K562 (cell line): ENCODE measurements at regions not wholly inside any gene's neighbourhood (a gene's known extent, or its start where the extent isn't known, plus 50 kb on each side); places are given as distances from the start of the nearest gene placed in this dataset.

Source experiments
- ATAC-seq: fragments of 200-7000 bp; cut with Tn5 transposase; 3 replicates; pipeline ENCODE4 v1.9.1; 2020; ENCODE audit warnings: moderate library complexity
- BruUV-seq: library from RNA; stranded (reverse); fragments of 400-500 nt; replicated peaks from 2 replicates; lab custom pipeline; 2021; lab: Mats Ljungman, UMichigan
- CTCF ChIA-PET: fragments of 300-600 bp; formaldehyde crosslinking; extraction: SDS; loops from one replicate; lab custom pipeline; 2021; ENCODE audit warnings: low intra/inter-chr PET ratio; lab: Yijun Ruan, JAX
- POLR2A ChIA-PET: fragments of 300-600, 350-650 bp; sonication (Branson Sonifier 250); formaldehyde crosslinking; extraction: SDS; loops from one replicate; lab custom pipeline; 2021; ENCODE audit warnings: antibody characterized with exemption, inconsistent platforms; lab: Yijun Ruan, JAX
- DNase-seq, 4 experiments: peaks; one replicate each; pipeline versions ENCODE4 v3.0.0 to v3.0.0-alpha.2; 2011 to 2018; ENCODE audit warnings: low spot score in 3 of 4, mixed read lengths in 3 of 4; ENCODE audit errors: extremely low read depth in 1 of 4
- FAIRE-seq: peaks from 2 replicates; lab custom pipeline; 2011; peaks lifted over from hg19 to GRCh38; lab: Jason Lieb, UNC
- H2AFZ ChIP-seq: 2 replicates; pipeline ENCODE4 v1.6.0; 2011; ENCODE audit warnings: low read depth, low read length, control low read depth, inconsistent platforms
- H3K27ac ChIP-seq: fragments of 200-600 bp; 3 replicates; pipeline ENCODE4 v1.8.0; 2011; ENCODE audit warnings: low read depth, mild to moderate bottlenecking, control low read depth, inconsistent platforms, low read length, moderate library complexity, mixed read lengths; ENCODE audit errors: extremely low read depth
- H3K27me3 ChIP-seq, 2 experiments: fragments of 300-600 bp in 1 of 2; 2 replicates in 1 of 2; 3 replicates in 1 of 2; pipeline versions ENCODE4 v1.6.0 to v1.8.0; 2011; ENCODE audit warnings: inconsistent platforms in 2 of 2, low read length in 2 of 2, mild to moderate bottlenecking in 1 of 2, mixed read lengths in 1 of 2, moderate library complexity in 1 of 2; ENCODE audit not compliant: control insufficient read depth in 2 of 2, insufficient read depth in 2 of 2
- H3K36me3 ChIP-seq: fragments of 300-600 bp; 3 replicates; pipeline ENCODE4 v1.8.0; 2011; ENCODE audit warnings: mild to moderate bottlenecking, low read length, inconsistent platforms; ENCODE audit not compliant: control insufficient read depth, insufficient read depth
- H3K4me1 ChIP-seq, 2 experiments: fragments of 200-600 bp in 1 of 2; replicated peaks in 1 of 2; 2 replicates in 1 of 2; 3 replicates in 1 of 2; pipeline versions ENCODE4 v1.5.1 to v1.8.0; 2011; ENCODE audit warnings: inconsistent platforms in 2 of 2, low read length in 2 of 2, mild to moderate bottlenecking in 1 of 2, mixed read lengths in 1 of 2, moderate library complexity in 1 of 2; ENCODE audit not compliant: control insufficient read depth in 2 of 2, insufficient read depth in 2 of 2
- H3K4me2 ChIP-seq: 2 replicates; pipeline ENCODE4 v1.6.1; 2011; ENCODE audit warnings: low read length, control low read depth, inconsistent platforms, mixed read lengths; ENCODE audit not compliant: insufficient read depth
- H3K4me3 ChIP-seq: fragments of 200-600 bp; sonication (generic), shearing (Covaris generic); 2 replicates; pipeline ENCODE4 v1.5.1; 2016; ENCODE audit warnings: control low read depth, inconsistent platforms
- H3K79me2 ChIP-seq: fragments of 200-600 bp; 3 replicates; pipeline ENCODE4 v1.8.0; 2011; ENCODE audit warnings: low read length, inconsistent platforms; ENCODE audit not compliant: control insufficient read depth, insufficient read depth
- H3K9ac ChIP-seq, 2 experiments: 2 replicates each; pipeline versions ENCODE4 v1.6.0 to v1.6.1; 2011; ENCODE audit warnings: low read depth in 2 of 2, low read length in 2 of 2, control low read depth in 1 of 2, inconsistent platforms in 1 of 2, mild to moderate bottlenecking in 1 of 2, mixed read lengths in 1 of 2; ENCODE audit not compliant: insufficient read depth in 1 of 2
- H3K9me1 ChIP-seq: one replicate; pipeline ENCODE4 v1.6.0; 2011; ENCODE audit warnings: inconsistent platforms, mild to moderate bottlenecking, low read length, moderate library complexity; ENCODE audit not compliant: control insufficient read depth, insufficient read depth
- H3K9me3 ChIP-seq: replicated peaks from 2 replicates; pipeline ENCODE4 v1.5.1; 2011; ENCODE audit warnings: low read depth, low read length, inconsistent platforms; ENCODE audit not compliant: control insufficient read depth, insufficient read depth
- H4K20me1 ChIP-seq: replicated peaks from 2 replicates; pipeline ENCODE4 v1.6.1; 2011; ENCODE audit warnings: low read length, inconsistent platforms, mixed read lengths; ENCODE audit not compliant: control insufficient read depth, insufficient read depth
- SRSF9 ChIP-seq: fragments of 200-400 bp; formaldehyde crosslinking; IDR thresholded peaks from 2 replicates; pipeline ENCODE4 v1.6.1; 2017; ENCODE audit warnings: low read depth, low read length, borderline replicate concordance
- ZNF212 ChIP-seq: fragments of 450-650 bp; formaldehyde crosslinking; IDR thresholded peaks from 2 replicates; pipeline ENCODE4 v1.4.0; 2020; ENCODE audit warnings: mild to moderate bottlenecking
- ZNF316 ChIP-seq: fragments of 450-650 bp; IDR thresholded peaks from 2 replicates; pipeline ENCODE4 v1.6.1; 2016
- ZNF324 ChIP-seq: fragments of 250-450 bp; sonication (Bioruptor Pico); IDR thresholded peaks from 2 replicates; pipeline ENCODE4 v1.4.0; 2020; ENCODE audit warnings: mild to moderate bottlenecking
- whole genome bisulfite sequencing: fragments of 100-300 bp; shearing (Covaris generic); methylation state at CpG from one replicate; pipeline ENCODE4 v1.1.6; 2016; ENCODE audit warnings: low coverage, mixed read lengths; ENCODE audit not compliant: insufficient coverage; ENCODE audit errors: missing lambda C conversion rate; 5-methylcytosine and 5-hydroxymethylcytosine counted together
- in situ Hi-C: fragments of 300-500 bp; cut with MboI; formaldehyde crosslinking; loops from 4 replicates; pipeline ENCODE4 v1.15.0; 2018; ENCODE audit warnings: inconsistent platforms, mixed read lengths
- intact Hi-C: fragments of 100-400 bp; cut with micrococcal nuclease; formaldehyde crosslinking; loops from 2 replicates; pipeline ENCODE4 v1.14.2; 2022
- TF ChIP-seq, protein P1 (sequence below): fragments of 150-350 bp; IDR thresholded peaks from 2 replicates; pipeline ENCODE4 v1.6.1; 2014; ENCODE audit warnings: low read depth, mild to moderate bottlenecking, low read length, borderline replicate concordance

DNA sequence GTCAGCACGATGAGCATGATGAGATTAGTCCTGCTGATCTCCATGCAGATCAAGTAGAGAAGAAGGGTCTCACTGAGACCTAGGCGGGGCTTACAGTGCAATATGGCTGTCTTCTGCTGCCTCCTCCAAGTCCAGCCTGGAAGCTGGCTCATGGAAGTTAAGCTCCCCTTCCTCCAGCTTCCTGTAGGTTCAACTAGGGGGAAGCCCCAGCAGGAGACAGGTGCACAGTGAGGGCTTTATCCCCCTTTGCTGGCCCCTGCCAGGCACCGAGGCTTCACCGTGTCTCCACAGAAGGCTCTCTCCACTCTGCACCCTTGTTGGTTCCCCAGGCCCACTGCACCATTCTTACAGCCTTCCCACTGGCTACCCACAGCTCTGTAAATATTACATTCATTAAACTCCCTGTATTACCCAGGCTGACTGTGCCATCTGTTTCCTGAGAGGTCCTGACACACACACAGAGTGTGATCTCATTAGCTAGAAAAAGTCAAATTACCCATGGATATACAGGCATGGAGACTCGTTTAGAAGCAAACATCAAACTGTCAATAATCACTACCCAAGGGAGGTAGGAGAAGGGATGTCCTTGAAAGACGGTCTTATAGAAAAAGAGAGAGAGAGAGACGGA lies 90.4 kb downstream of the SLC2A10 start (continued):
- TF ChIP-seq, protein P1, sequence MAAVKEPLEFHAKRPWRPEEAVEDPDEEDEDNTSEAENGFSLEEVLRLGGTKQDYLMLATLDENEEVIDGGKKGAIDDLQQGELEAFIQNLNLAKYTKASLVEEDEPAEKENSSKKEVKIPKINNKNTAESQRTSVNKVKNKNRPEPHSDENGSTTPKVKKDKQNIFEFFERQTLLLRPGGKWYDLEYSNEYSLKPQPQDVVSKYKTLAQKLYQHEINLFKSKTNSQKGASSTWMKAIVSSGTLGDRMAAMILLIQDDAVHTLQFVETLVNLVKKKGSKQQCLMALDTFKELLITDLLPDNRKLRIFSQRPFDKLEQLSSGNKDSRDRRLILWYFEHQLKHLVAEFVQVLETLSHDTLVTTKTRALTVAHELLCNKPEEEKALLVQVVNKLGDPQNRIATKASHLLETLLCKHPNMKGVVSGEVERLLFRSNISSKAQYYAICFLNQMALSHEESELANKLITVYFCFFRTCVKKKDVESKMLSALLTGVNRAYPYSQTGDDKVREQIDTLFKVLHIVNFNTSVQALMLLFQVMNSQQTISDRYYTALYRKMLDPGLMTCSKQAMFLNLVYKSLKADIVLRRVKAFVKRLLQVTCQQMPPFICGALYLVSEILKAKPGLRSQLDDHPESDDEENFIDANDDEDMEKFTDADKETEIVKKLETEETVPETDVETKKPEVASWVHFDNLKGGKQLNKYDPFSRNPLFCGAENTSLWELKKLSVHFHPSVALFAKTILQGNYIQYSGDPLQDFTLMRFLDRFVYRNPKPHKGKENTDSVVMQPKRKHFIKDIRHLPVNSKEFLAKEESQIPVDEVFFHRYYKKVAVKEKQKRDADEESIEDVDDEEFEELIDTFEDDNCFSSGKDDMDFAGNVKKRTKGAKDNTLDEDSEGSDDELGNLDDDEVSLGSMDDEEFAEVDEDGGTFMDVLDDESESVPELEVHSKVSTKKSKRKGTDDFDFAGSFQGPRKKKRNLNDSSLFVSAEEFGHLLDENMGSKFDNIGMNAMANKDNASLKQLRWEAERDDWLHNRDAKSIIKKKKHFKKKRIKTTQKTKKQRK = no peak

DNA sequence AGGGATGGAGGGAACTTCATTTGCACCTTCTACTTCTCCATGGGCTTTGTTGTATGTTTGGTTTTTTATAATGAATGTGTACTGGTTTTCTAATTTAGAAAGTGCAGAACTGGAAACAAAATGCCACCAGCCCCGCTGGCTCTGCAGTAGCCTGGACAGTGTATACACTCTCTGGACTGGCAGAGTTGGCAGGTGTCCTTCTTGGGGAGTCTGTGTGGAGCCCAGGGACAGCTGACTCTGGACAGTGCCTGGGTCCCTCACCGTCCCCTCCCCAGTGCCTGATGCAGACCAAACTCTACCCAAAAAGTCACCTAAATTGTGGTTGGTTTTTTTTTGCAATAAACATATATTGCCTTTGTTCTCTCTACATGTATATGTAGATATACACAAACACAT lies 91.0 kb downstream of the SLC2A10 start:
- Histone ChIP-seq H2AFZ (no peak overlapping the region), H4K20me1 (no peaks in the 10 kb centered on the region), H3K4me3 (no peak overlapping the region), H3K9ac (no peak overlapping the region), H3K9me3 (no peaks in the 10 kb centered on the region), H3K4me2 (no peak overlapping the region), H3K79me2 (no peaks in the 10 kb centered on the region), H3K36me3 (no peaks in the 10 kb centered on the region), H3K9me1 (no peaks in the 10 kb centered on the region), H3K27ac (no peak overlapping the region), H3K27me3 (peaks cover 4 to 27% of the 10 kb centered on the region in 2 experiments; a peak in 4 of 5 replicates), H3K4me1 (no peaks in the 10 kb centered on the region; a peak in 1 of 5 replicates)
- 0% methylated on average over 2 of the region's 2 CpGs for WGBS
- no TSS peak for BruUV-seq
- POLR2A ChIA-PET = interaction anchor here (0.6 kb wide), 1 partner anchor 27 kb away, joined by 3 read pairs; no protein-coding TSS in a partner anchor
- DNase-seq = no peak
- CTCF ChIA-PET = no interaction called here
- in situ Hi-C loops = no loop called here
- no peak for ATAC-seq
- TF ChIP-seq ZNF316 = no peak
- TF ChIP-seq ZNF212 (CRISPR knock-in tag) = no peak
- TF ChIP-seq ZNF324 = no peak
- no peak for TF ChIP-seq SRSF9
- FAIRE-seq = no peak
- intact Hi-C loops = no loop called here
